ENCODE measurements at regions not wholly inside any gene's neighbourhood (a gene's known extent, or its start where the extent isn't known, plus 50 kb on each side); places are given as distances from the start of the nearest gene placed in this dataset.

DNA sequence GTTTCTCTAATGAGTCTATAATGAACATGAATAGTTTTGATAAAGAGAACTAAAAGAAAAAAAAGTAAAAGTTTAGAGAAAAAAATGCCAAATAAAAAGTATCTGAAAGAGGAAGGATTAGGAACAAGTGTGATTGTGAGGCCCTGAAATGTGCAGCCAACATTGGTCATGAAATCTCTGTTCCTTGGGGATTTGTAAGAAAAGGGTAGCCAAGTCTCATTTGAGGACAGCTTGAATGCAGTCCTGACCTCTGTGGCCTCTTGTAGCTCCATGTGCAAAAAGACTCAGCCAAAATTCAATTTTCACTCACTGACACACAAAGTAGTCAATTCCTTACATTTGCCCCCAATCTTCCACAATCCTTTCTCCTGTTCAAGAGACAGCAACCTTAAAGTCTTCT lies 167.9 kb downstream of the KLF12 start:
- TF ChIP-seq SMC3 (conservative IDR thresholded peaks at IDR 0.05; ENCODE audit: poor library complexity) (no peak), EP300 (conservative IDR thresholded peaks at IDR 0.05; ENCODE audit: poor library complexity, severe bottlenecking) (no peak), RAD21 (conservative IDR thresholded peaks at IDR 0.05) (no peak)
- TF ChIP-seq, protein P1, sequence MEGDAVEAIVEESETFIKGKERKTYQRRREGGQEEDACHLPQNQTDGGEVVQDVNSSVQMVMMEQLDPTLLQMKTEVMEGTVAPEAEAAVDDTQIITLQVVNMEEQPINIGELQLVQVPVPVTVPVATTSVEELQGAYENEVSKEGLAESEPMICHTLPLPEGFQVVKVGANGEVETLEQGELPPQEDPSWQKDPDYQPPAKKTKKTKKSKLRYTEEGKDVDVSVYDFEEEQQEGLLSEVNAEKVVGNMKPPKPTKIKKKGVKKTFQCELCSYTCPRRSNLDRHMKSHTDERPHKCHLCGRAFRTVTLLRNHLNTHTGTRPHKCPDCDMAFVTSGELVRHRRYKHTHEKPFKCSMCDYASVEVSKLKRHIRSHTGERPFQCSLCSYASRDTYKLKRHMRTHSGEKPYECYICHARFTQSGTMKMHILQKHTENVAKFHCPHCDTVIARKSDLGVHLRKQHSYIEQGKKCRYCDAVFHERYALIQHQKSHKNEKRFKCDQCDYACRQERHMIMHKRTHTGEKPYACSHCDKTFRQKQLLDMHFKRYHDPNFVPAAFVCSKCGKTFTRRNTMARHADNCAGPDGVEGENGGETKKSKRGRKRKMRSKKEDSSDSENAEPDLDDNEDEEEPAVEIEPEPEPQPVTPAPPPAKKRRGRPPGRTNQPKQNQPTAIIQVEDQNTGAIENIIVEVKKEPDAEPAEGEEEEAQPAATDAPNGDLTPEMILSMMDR (IDR thresholded peaks at IDR 0.05; ENCODE audit: poor library complexity, severe bottlenecking), result no peak
- Histone ChIP-seq H3K27me3 (ENCODE audit: insufficient read depth, low read depth, low read length) (no peaks in the 10 kb centered on the region), H3K27ac (ENCODE audit: low read length) (no peak overlapping the region), H3K79me2 (replicated peaks; ENCODE audit: insufficient read depth, low read length) (peaks cover 6% of the 10 kb centered on the region), H4K20me1 (ENCODE audit: insufficient read depth) (no peaks in the 10 kb centered on the region), H2AFZ (ENCODE audit: low read depth, low read length) (no peak overlapping the region), H3K9ac (ENCODE audit: low read length) (no peak overlapping the region), H3K4me2 (ENCODE audit: low read length) (no peak overlapping the region), H3K36me3 (ENCODE audit: insufficient read depth, low read length) (no peaks in the 10 kb centered on the region), H3K9me2 (ENCODE audit: insufficient read depth, low read length) (no peaks in the 10 kb centered on the region), H3F3A (ENCODE audit: insufficient read depth, low read length, poor library complexity, severe bottlenecking) (no peaks in the 10 kb centered on the region), H3K4me3 (ENCODE audit: low read length) (no peak overlapping the region), H3K9me3 (ENCODE audit: low read length) (no peaks in the 10 kb centered on the region)

DNA sequence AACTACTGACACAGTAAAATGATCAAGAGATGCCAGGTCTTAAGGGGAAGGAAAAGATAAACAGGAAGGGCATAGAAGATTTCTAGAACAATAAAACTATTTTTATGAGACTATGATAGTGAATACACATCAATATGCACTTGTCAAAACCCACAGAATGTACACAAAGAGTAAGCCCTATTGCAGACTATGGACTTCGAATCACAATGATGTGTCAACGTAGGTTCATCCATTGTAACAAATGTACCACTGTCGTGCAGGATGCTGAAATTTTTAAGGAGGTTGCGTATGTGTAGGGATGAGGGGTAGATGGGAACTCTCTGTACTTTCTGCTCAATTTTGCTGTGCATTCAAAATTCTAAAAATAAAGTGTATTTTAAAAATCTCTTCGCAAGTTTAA lies 171.9 kb downstream of the KLF12 start:
- TF ChIP-seq TAF1 (IDR thresholded peaks at IDR 0.05; ENCODE audit: low read depth), result no peak
- Histone ChIP-seq H3K79me2 (replicated peaks; ENCODE audit: insufficient read depth, low read length) (peaks cover 15% of the 10 kb centered on the region), H3K9me2 (ENCODE audit: insufficient read depth, low read length) (no peaks in the 10 kb centered on the region), H3K27me3 (ENCODE audit: insufficient read depth, low read depth, low read length) (no peaks in the 10 kb centered on the region), H2AFZ (ENCODE audit: low read depth, low read length) (no peak overlapping the region), H4K20me1 (ENCODE audit: insufficient read depth) (no peaks in the 10 kb centered on the region), H3K9ac (ENCODE audit: low read length) (no peak overlapping the region), H3K9me3 (ENCODE audit: low read length) (no peaks in the 10 kb centered on the region), H3K36me3 (ENCODE audit: insufficient read depth, low read length) (no peaks in the 10 kb centered on the region), H3K4me2 (ENCODE audit: low read length) (no peak overlapping the region), H3K27ac (ENCODE audit: low read length) (no peak overlapping the region), H3F3A (ENCODE audit: insufficient read depth, low read length, poor library complexity, severe bottlenecking) (no peaks in the 10 kb centered on the region), H3K4me3 (ENCODE audit: low read length) (no peak overlapping the region)

DNA sequence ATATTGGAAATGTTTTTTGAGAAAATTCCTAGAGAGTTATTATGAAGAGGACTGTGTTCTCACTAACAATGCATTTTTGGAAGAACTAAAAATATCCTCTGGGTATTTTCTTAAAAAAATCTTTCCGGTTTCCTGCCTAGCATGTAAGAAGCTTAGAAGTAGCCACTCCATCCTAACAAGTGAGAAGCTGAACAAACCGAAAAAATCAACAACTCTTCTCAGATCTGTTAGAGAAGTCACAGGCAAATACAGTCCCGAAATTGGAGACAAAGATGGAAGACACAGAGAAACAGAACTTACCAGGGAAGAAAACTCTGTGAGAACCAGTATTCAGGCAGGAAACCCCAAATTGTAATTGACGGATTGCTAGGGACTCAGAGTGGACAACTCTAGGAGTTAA lies 173.0 kb downstream of the KLF12 start:
- no peak overlapping the region for H2AFZ ChIP-seq (ENCODE audit: low read depth, low read length)
- H3K27ac ChIP-seq (ENCODE audit: low read length), result no peak overlapping the region
- no peaks in the 10 kb centered on the region for H3K36me3 ChIP-seq (ENCODE audit: insufficient read depth, low read length)
- no peak for TF ChIP-seq MXI1 (conservative IDR thresholded peaks at IDR 0.05; ENCODE audit: poor library complexity, severe bottlenecking)
- TF ChIP-seq EP300 (conservative IDR thresholded peaks at IDR 0.05; ENCODE audit: poor library complexity, severe bottlenecking), result no peak
- no peak for TF ChIP-seq TAF1 (IDR thresholded peaks at IDR 0.05; ENCODE audit: low read depth)
- no peak for TF ChIP-seq POLR2AphosphoS5 (IDR thresholded peaks at IDR 0.05)
- H3K27me3 ChIP-seq (ENCODE audit: insufficient read depth, low read depth, low read length), result no peaks in the 10 kb centered on the region
- H3K9me2 ChIP-seq (ENCODE audit: insufficient read depth, low read length), result no peaks in the 10 kb centered on the region
- no peak overlapping the region for H3K4me3 ChIP-seq (ENCODE audit: low read length)
- no peaks in the 10 kb centered on the region for H3K9me3 ChIP-seq (ENCODE audit: low read length)
- no peaks in the 10 kb centered on the region for H4K20me1 ChIP-seq (ENCODE audit: insufficient read depth)
- no peak overlapping the region for H3K4me2 ChIP-seq (ENCODE audit: low read length)
- H3F3A ChIP-seq (ENCODE audit: insufficient read depth, low read length, poor library complexity, severe bottlenecking), result no peaks in the 10 kb centered on the region
- H3K79me2 ChIP-seq (replicated peaks; ENCODE audit: insufficient read depth, low read length), result peaks cover 15% of the 10 kb centered on the region
- H3K9ac ChIP-seq (ENCODE audit: low read length), result no peak overlapping the region

DNA sequence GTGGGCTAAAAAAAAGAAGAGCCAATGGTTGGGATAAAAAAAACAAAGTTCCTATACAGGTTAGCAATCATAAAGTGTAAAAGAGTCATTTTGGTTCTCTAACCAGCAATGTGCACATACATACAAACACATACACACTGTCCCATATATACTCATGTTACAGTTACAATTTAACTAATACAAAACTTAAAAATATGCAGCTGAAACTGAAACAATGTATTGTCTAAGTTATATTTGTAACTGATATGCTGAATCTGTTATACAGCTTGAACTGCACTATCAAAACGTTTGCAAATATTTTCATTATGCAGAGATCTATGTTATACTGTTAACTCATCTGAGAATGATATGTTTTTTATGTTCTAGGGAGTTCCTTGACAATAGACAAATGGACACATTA lies 173.7 kb downstream of the KLF12 start:
- no peaks in the 10 kb centered on the region for H3K9me2 ChIP-seq (ENCODE audit: insufficient read depth, low read length)
- no peaks in the 10 kb centered on the region for H3K9me3 ChIP-seq (ENCODE audit: low read length)
- peaks cover 15% of the 10 kb centered on the region for H3K79me2 ChIP-seq (replicated peaks; ENCODE audit: insufficient read depth, low read length)
- H3K4me3 ChIP-seq (ENCODE audit: low read length), result no peak overlapping the region
- TF ChIP-seq EP300 (conservative IDR thresholded peaks at IDR 0.05; ENCODE audit: poor library complexity, severe bottlenecking) (no peak), TAF1 (IDR thresholded peaks at IDR 0.05; ENCODE audit: low read depth) (no peak), POLR2AphosphoS5 (IDR thresholded peaks at IDR 0.05) (no peak), MXI1 (conservative IDR thresholded peaks at IDR 0.05; ENCODE audit: poor library complexity, severe bottlenecking) (no peak)
- TF ChIP-seq, protein P2, sequence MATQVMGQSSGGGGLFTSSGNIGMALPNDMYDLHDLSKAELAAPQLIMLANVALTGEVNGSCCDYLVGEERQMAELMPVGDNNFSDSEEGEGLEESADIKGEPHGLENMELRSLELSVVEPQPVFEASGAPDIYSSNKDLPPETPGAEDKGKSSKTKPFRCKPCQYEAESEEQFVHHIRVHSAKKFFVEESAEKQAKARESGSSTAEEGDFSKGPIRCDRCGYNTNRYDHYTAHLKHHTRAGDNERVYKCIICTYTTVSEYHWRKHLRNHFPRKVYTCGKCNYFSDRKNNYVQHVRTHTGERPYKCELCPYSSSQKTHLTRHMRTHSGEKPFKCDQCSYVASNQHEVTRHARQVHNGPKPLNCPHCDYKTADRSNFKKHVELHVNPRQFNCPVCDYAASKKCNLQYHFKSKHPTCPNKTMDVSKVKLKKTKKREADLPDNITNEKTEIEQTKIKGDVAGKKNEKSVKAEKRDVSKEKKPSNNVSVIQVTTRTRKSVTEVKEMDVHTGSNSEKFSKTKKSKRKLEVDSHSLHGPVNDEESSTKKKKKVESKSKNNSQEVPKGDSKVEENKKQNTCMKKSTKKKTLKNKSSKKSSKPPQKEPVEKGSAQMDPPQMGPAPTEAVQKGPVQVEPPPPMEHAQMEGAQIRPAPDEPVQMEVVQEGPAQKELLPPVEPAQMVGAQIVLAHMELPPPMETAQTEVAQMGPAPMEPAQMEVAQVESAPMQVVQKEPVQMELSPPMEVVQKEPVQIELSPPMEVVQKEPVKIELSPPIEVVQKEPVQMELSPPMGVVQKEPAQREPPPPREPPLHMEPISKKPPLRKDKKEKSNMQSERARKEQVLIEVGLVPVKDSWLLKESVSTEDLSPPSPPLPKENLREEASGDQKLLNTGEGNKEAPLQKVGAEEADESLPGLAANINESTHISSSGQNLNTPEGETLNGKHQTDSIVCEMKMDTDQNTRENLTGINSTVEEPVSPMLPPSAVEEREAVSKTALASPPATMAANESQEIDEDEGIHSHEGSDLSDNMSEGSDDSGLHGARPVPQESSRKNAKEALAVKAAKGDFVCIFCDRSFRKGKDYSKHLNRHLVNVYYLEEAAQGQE (IDR thresholded peaks at IDR 0.05; ENCODE audit: borderline replicate concordance), result no peak
- no peak overlapping the region for H2AFZ ChIP-seq (ENCODE audit: low read depth, low read length)
- H3K27ac ChIP-seq (ENCODE audit: low read length), result no peak overlapping the region
- no peaks in the 10 kb centered on the region for H3K36me3 ChIP-seq (ENCODE audit: insufficient read depth, low read length)
- H4K20me1 ChIP-seq (ENCODE audit: insufficient read depth), result no peaks in the 10 kb centered on the region
- no peak overlapping the region for H3K9ac ChIP-seq (ENCODE audit: low read length)
- H3F3A ChIP-seq (ENCODE audit: insufficient read depth, low read length, poor library complexity, severe bottlenecking), result no peaks in the 10 kb centered on the region
- no peak overlapping the region for H3K4me2 ChIP-seq (ENCODE audit: low read length)
- no peaks in the 10 kb centered on the region for H3K27me3 ChIP-seq (ENCODE audit: insufficient read depth, low read depth, low read length)

Measured in neural cell (in vitro differentiated cells).